ENCODE measurements at regions not wholly inside any gene's neighbourhood (a gene's known extent, or its start where the extent isn't known, plus 50 kb on each side); places are given as distances from the start of the nearest gene placed in this dataset.

GRCh38 chr7:116159711-116160110 is 50.6 kb upstream of the TES start:
- H3K27ac ChIP-seq, result no peak overlapping the region
- TF ChIP-seq, protein P1, sequence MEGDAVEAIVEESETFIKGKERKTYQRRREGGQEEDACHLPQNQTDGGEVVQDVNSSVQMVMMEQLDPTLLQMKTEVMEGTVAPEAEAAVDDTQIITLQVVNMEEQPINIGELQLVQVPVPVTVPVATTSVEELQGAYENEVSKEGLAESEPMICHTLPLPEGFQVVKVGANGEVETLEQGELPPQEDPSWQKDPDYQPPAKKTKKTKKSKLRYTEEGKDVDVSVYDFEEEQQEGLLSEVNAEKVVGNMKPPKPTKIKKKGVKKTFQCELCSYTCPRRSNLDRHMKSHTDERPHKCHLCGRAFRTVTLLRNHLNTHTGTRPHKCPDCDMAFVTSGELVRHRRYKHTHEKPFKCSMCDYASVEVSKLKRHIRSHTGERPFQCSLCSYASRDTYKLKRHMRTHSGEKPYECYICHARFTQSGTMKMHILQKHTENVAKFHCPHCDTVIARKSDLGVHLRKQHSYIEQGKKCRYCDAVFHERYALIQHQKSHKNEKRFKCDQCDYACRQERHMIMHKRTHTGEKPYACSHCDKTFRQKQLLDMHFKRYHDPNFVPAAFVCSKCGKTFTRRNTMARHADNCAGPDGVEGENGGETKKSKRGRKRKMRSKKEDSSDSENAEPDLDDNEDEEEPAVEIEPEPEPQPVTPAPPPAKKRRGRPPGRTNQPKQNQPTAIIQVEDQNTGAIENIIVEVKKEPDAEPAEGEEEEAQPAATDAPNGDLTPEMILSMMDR (conservative IDR thresholded peaks at IDR 0.05), result no peak
- no peak for TF ChIP-seq ZFX (IDR thresholded peaks at IDR 0.05)

Data from C4-2B (cell line).